Astrocyte (in vitro differentiated cells and primary cell): ENCODE measurements at regions not wholly inside any gene's neighbourhood (a gene's known extent, or its start where the extent isn't known, plus 50 kb on each side); places are given as distances from the start of the nearest gene placed in this dataset.

Experiments
- EZH2 ChIP-seq: IDR thresholded peaks from 2 replicates; pipeline ENCODE4 v1.6.1; 2012; ENCODE audit warnings: mild to moderate bottlenecking, low read length, inconsistent platforms; ENCODE audit not compliant: insufficient read depth
- TF ChIP-seq, protein P1 (sequence below): IDR thresholded peaks from 2 replicates; pipeline ENCODE4 v1.5.1; 2011; ENCODE audit warnings: low read depth, mild to moderate bottlenecking, inconsistent platforms, low read length, moderate library complexity; ENCODE audit not compliant: insufficient read depth

DNA sequence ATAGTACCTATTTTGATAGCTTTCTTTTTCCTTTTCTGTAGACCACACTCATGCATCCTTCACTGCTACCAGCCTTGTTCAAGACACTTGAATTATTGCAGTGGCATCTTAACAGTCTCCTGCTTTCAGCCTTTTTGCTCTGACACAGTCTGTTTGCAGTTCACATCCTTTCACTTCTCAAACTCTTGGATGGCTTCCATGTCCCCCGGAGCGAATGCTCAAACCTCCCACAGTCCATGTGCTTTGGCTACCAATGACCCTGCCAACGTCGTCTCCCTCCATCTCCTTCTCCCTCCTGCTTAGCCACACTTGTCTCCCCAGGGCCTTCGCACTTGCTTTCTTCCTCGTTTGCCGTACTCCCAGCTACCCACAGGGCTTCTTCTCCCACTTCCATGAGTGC lies 270.0 kb upstream of the ZFP64 start:
- TF ChIP-seq, protein P1, sequence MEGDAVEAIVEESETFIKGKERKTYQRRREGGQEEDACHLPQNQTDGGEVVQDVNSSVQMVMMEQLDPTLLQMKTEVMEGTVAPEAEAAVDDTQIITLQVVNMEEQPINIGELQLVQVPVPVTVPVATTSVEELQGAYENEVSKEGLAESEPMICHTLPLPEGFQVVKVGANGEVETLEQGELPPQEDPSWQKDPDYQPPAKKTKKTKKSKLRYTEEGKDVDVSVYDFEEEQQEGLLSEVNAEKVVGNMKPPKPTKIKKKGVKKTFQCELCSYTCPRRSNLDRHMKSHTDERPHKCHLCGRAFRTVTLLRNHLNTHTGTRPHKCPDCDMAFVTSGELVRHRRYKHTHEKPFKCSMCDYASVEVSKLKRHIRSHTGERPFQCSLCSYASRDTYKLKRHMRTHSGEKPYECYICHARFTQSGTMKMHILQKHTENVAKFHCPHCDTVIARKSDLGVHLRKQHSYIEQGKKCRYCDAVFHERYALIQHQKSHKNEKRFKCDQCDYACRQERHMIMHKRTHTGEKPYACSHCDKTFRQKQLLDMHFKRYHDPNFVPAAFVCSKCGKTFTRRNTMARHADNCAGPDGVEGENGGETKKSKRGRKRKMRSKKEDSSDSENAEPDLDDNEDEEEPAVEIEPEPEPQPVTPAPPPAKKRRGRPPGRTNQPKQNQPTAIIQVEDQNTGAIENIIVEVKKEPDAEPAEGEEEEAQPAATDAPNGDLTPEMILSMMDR = no peak
- no peak for TF ChIP-seq EZH2
